WTC11 (cell line): ENCODE measurements at regions not wholly inside any gene's neighbourhood (a gene's known extent, or its start where the extent isn't known, plus 50 kb on each side); places are given as distances from the start of the nearest gene placed in this dataset.

ENCODE experiments used
- ATAC-seq: fragments of 200-7000 bp; cut with Tn5 transposase; 2 replicates; pipeline ENCODE4 v1.10.0; 2021; ENCODE audit warnings: mild to moderate bottlenecking, moderate library complexity
- CTCF ChIA-PET: fragments of 300-600 bp; sonication (Branson Sonifier 250); formaldehyde crosslinking; loops from one replicate; lab custom pipeline; 2021; ENCODE audit warnings: antibody characterized with exemption; lab: Charles Lee
- POLR2A ChIA-PET: fragments of 350-600 bp; sonication (Branson Sonifier 250); formaldehyde crosslinking; loops from one replicate; lab custom pipeline; 2021; ENCODE audit warnings: antibody characterized with exemption; lab: Charles Lee
- DNase-seq: peaks from one replicate; pipeline ENCODE4 v3.0.0; 2021; ENCODE audit warnings: low spot score
- H3K27ac Mint-ChIP-seq: 2 replicates; pipeline ENCODE4 v1.8.0; 2021; ENCODE audit warnings: mixed read lengths
- H3K27me3 Mint-ChIP-seq: 2 replicates; pipeline ENCODE4 v1.8.0; 2021; ENCODE audit warnings: low read depth, mild to moderate bottlenecking, moderate library complexity, mixed read lengths
- H3K36me3 Mint-ChIP-seq: 2 replicates; pipeline ENCODE4 v1.8.0; 2021; ENCODE audit warnings: mixed read lengths
- H3K4me1 Mint-ChIP-seq: 2 replicates; pipeline ENCODE4 v1.8.0; 2022; ENCODE audit warnings: mixed read lengths
- H3K4me3 Mint-ChIP-seq: 2 replicates; pipeline ENCODE4 v1.8.0; 2021; ENCODE audit warnings: mild to moderate bottlenecking, moderate library complexity, mixed read lengths
- H3K9me3 Mint-ChIP-seq: 2 replicates; pipeline ENCODE4 v1.8.0; 2021; ENCODE audit warnings: mixed read lengths
- ARID4B ChIP-seq: sonication (generic); formaldehyde crosslinking; IDR thresholded peaks from 2 replicates; pipeline ENCODE4 v1.8.0; 2023; ENCODE audit warnings: missing genetic modification reagents, mild to moderate bottlenecking, borderline replicate concordance
- ATF1 ChIP-seq: sonication (generic); formaldehyde crosslinking; IDR thresholded peaks from 2 replicates; pipeline ENCODE4 v1.8.1; 2023; ENCODE audit warnings: mild to moderate bottlenecking, moderate library complexity, missing genetic modification reagents
- ATF3 ChIP-seq: sonication (generic); formaldehyde crosslinking; conservative IDR thresholded peaks from 2 replicates; pipeline ENCODE4 v1.8.1; 2022; ENCODE audit warnings: mild to moderate bottlenecking, missing genetic modification reagents
- CBFB ChIP-seq: sonication (generic); formaldehyde crosslinking; IDR thresholded peaks from 2 replicates; pipeline ENCODE4 v1.8.1; 2022; ENCODE audit warnings: mild to moderate bottlenecking, low read depth, missing genetic modification reagents
- CDX4 ChIP-seq: fragments of 250-450 bp; sonication (Bioruptor Pico); IDR thresholded peaks from 2 replicates; pipeline ENCODE4 v1.9.0; 2021; ENCODE audit warnings: moderate library complexity, mild to moderate bottlenecking, inconsistent platforms, borderline replicate concordance
- CREM ChIP-seq: sonication (generic); formaldehyde crosslinking; IDR thresholded peaks from 2 replicates; pipeline ENCODE4 v1.8.1; 2022; ENCODE audit warnings: mild to moderate bottlenecking, missing genetic modification reagents, moderate library complexity
- CTCF ChIP-seq: fragments of 200-600 bp; IDR thresholded peaks from 2 replicates; pipeline ENCODE4 v1.8.0; 2022; ENCODE audit warnings: antibody characterized with exemption
- E2F4 ChIP-seq: sonication (generic); formaldehyde crosslinking; IDR thresholded peaks from 2 replicates; pipeline ENCODE4 v1.8.1; 2022; ENCODE audit warnings: low read depth, mild to moderate bottlenecking, moderate library complexity, missing genetic modification reagents, borderline replicate concordance
- EMX1 ChIP-seq: fragments of 250-450 bp; sonication (Bioruptor Pico); IDR thresholded peaks from 2 replicates; pipeline ENCODE4 v1.8.0; 2021; ENCODE audit warnings: mild to moderate bottlenecking
- ERG ChIP-seq: fragments of 250-450 bp; sonication (Bioruptor Pico); IDR thresholded peaks from 2 replicates; pipeline ENCODE4 v1.8.0; 2021; ENCODE audit warnings: mild to moderate bottlenecking
- ETV6 ChIP-seq: sonication (generic); formaldehyde crosslinking; IDR thresholded peaks from 2 replicates; pipeline ENCODE4 v1.8.1; 2022; ENCODE audit warnings: mild to moderate bottlenecking, missing genetic modification reagents
- JAZF1 ChIP-seq: fragments of 250-450 bp; sonication (Bioruptor Pico); IDR thresholded peaks from 2 replicates; pipeline ENCODE4 v1.9.0; 2021; ENCODE audit warnings: moderate library complexity, mild to moderate bottlenecking, inconsistent platforms
- JUN ChIP-seq: sonication (generic); formaldehyde crosslinking; IDR thresholded peaks from 2 replicates; pipeline ENCODE4 v1.8.0; 2023; ENCODE audit warnings: mild to moderate bottlenecking, missing genetic modification reagents
- MLX ChIP-seq: sonication (generic); formaldehyde crosslinking; IDR thresholded peaks from 2 replicates; pipeline ENCODE4 v1.8.1; 2023; ENCODE audit warnings: mild to moderate bottlenecking, missing genetic modification reagents, moderate library complexity
- MXD4 ChIP-seq: fragments of 250-450 bp; sonication (Bioruptor Pico); IDR thresholded peaks from 2 replicates; pipeline ENCODE4 v1.8.0; 2021; ENCODE audit warnings: mild to moderate bottlenecking, moderate library complexity, borderline replicate concordance
- NFYB ChIP-seq: sonication (generic); formaldehyde crosslinking; conservative IDR thresholded peaks from 2 replicates; pipeline ENCODE4 v1.8.0; 2022; ENCODE audit warnings: low read depth, missing genetic modification reagents
- PRRX2 ChIP-seq: fragments of 250-450 bp; sonication (Bioruptor Pico); IDR thresholded peaks from 2 replicates; pipeline ENCODE4 v1.8.0; 2021; ENCODE audit warnings: mild to moderate bottlenecking
- RELA ChIP-seq: sonication (generic); formaldehyde crosslinking; IDR thresholded peaks from 2 replicates; pipeline ENCODE4 v1.8.1; 2022; ENCODE audit warnings: missing genetic modification reagents, mild to moderate bottlenecking, borderline replicate concordance
- RORB ChIP-seq: fragments of 250-450 bp; sonication (Bioruptor Pico); IDR thresholded peaks from 2 replicates; pipeline ENCODE4 v1.9.0; 2021; ENCODE audit warnings: mild to moderate bottlenecking
- TP53 ChIP-seq: sonication (generic); formaldehyde crosslinking; IDR thresholded peaks from 2 replicates; pipeline ENCODE4 v1.8.1; 2023; ENCODE audit warnings: mild to moderate bottlenecking, missing genetic modification reagents
- ZSCAN18 ChIP-seq: fragments of 250-450 bp; sonication (Bioruptor Pico); IDR thresholded peaks from 2 replicates; pipeline ENCODE4 v2.1.2; 2022; ENCODE audit warnings: mild to moderate bottlenecking, moderate library complexity

- H3K9me3 Mint-ChIP-seq: no peaks in the 10 kb centered on the region
- ChIA-PET POLR2A (no interaction called here), CTCF (no interaction called here)
- no peak overlapping the region for H3K4me3 Mint-ChIP-seq
- H3K4me1 Mint-ChIP-seq: peaks cover 3% of the 10 kb centered on the region
- TF ChIP-seq EMX1 (CRISPR knock-in tag): no peak
- no peak for TF ChIP-seq RORB
- no peak for TF ChIP-seq CBFB (CRISPR knock-in tag)
- no peak for TF ChIP-seq MLX
- TF ChIP-seq PRRX2 (CRISPR knock-in tag): no peak
- TF ChIP-seq CDX4 (CRISPR knock-in tag): no peak
- no peak for TF ChIP-seq ATF1
- no peak for TF ChIP-seq ETV6 (CRISPR knock-in tag)
- H3K27me3 Mint-ChIP-seq: no peaks in the 10 kb centered on the region
- H3K36me3 Mint-ChIP-seq: no peaks in the 10 kb centered on the region
- ATAC-seq (no peak), DNase-seq (no peak)
- H3K27ac Mint-ChIP-seq: no peak overlapping the region
Measured at GRCh38 chr6:92047860-92048259, 1371.5 kb downstream of the EPHA7 start.

- ChIA-PET POLR2A (no interaction called here), CTCF (no interaction called here)
- H3K4me1 Mint-ChIP-seq: peaks cover 3% of the 10 kb centered on the region; the same call in 1 of the 2 replicates
- ATAC-seq: no peak
- no peaks in the 10 kb centered on the region for H3K36me3 Mint-ChIP-seq
- TF ChIP-seq ETV6 (CRISPR knock-in tag): no peak
- no peak for TF ChIP-seq RELA (CRISPR knock-in tag)
- TF ChIP-seq JUN (CRISPR knock-in tag): no peak
- TF ChIP-seq TP53 (CRISPR knock-in tag): no peak
- no peak for TF ChIP-seq CREM
- TF ChIP-seq ARID4B: no peak
- no peak for TF ChIP-seq ATF3
- TF ChIP-seq RORB: no peak
- no peak for TF ChIP-seq ERG
- no peak for TF ChIP-seq MXD4 (CRISPR knock-in tag)
- TF ChIP-seq JAZF1: no peak
- TF ChIP-seq NFYB: no peak
- TF ChIP-seq ZSCAN18 (CRISPR knock-in tag): no peak
- TF ChIP-seq EMX1 (CRISPR knock-in tag): no peak
- no peak for TF ChIP-seq CBFB (CRISPR knock-in tag)
- TF ChIP-seq CTCF: no peak
- no peak for TF ChIP-seq E2F4
- no peak for DNase-seq
- H3K9me3 Mint-ChIP-seq: no peaks in the 10 kb centered on the region
- no peak overlapping the region for H3K4me3 Mint-ChIP-seq
- no peak overlapping the region for H3K27ac Mint-ChIP-seq
- H3K27me3 Mint-ChIP-seq: no peaks in the 10 kb centered on the region
Measured at GRCh38 chr6:92047152-92047850, 1372.1 kb downstream of the EPHA7 start.
